Adrenal gland (tissue), 9 donors: ENCODE measurements at regions not wholly inside any gene's neighbourhood (a gene's known extent, or its start where the extent isn't known, plus 50 kb on each side); places are given as distances from the start of the nearest gene placed in this dataset.

Experiments used
- DNase-seq, 7 donors: peaks; one replicate each; pipeline ENCODE4 v3.0.0-alpha.2; 2019 to 2020
- H3K27ac ChIP-seq, 5 donors: fragments of 200-600 bp; sonication (generic) in 4 of 5; 1 replicate in 3 of 5; 2 replicates in 2 of 5; pipeline versions ENCODE4 v1.5.1 to v1.8.0; 2016 to 2020; ENCODE audit warnings: mild to moderate bottlenecking in 1 of 5
- H3K27me3 ChIP-seq: fragments of 200-600 bp; 2 replicates; pipeline ENCODE4 v1.8.0; 2021
- H3K36me3 ChIP-seq, 2 donors: fragments of 200-600 bp; replicated peaks in 1 of 2; 1 replicate in 1 of 2; 2 replicates in 1 of 2; pipeline versions ENCODE4 v1.5.1 to v1.8.0; 2018 to 2022
- H3K4me1 ChIP-seq, 2 donors: fragments of 200-600 bp; replicated peaks in 1 of 2; 1 replicate in 1 of 2; 2 replicates in 1 of 2; pipeline versions ENCODE4 v1.5.1 to v1.8.0; 2018 to 2021
- H3K4me3 ChIP-seq, 4 donors: fragments of 200-600 bp; sonication (generic) in 3 of 4; one replicate each; pipeline ENCODE4 v1.5.1; 2016 to 2018
- H3K9me3 ChIP-seq, 3 donors: fragments of 200-600 bp; sonication (generic) in 1 of 3; replicated peaks in 1 of 3; 1 replicate in 2 of 3; 2 replicates in 1 of 3; pipeline versions ENCODE4 v1.5.1 to v1.8.0; 2016 to 2021
- POLR2A ChIP-seq, 2 donors: fragments of 450-650 bp; IDR thresholded peaks; one replicate each; pipeline ENCODE4 v1.6.1; 2017; ENCODE audit warnings: antibody characterized with exemption in 2 of 2, mild to moderate bottlenecking in 2 of 2, moderate library complexity in 1 of 2
- WGBS, 4 donors: extraction: QIAGEN DNeasy Blood & Tissue Kit in 2 of 4; methylation state at CpG; one replicate each; pipeline versions ENCODE4 v1.1.5 to v1.1.7; 2013 to 2017; 5-methylcytosine and 5-hydroxymethylcytosine counted together
- intact Hi-C, 2 donors: fragments of 100-400 bp; cut with DNase I; formaldehyde crosslinking; loops; one replicate each; pipeline versions ENCODE4 v1.14.1 to v1.15.0; 2022 to 2023
- TF ChIP-seq, protein P1 (sequence below), 6 experiments: fragments of 450-650 bp in 4 of 6; fragments of 200-600 bp in 2 of 6; sonication (generic) in 1 of 6; IDR thresholded peaks; 1 replicate in 5 of 6; 2 replicates in 1 of 6; pipeline versions ENCODE4 v1.5.1 to v1.8.0; 2016 to 2021; ENCODE audit warnings: antibody characterized with exemption in 6 of 6, mild to moderate bottlenecking in 2 of 6, moderate library complexity in 1 of 6
- donor health status: healthy with polysubstance abuse.
- donor health status: Bipolar disorder and iron deficiency.
- donor health status: DM: yes; HTN: yes; CAD: no.
- donor health status: DM: no; HTN: no; CAD: no.
- donor health status: DM: no; HTN: no; CAD: no.

DNA sequence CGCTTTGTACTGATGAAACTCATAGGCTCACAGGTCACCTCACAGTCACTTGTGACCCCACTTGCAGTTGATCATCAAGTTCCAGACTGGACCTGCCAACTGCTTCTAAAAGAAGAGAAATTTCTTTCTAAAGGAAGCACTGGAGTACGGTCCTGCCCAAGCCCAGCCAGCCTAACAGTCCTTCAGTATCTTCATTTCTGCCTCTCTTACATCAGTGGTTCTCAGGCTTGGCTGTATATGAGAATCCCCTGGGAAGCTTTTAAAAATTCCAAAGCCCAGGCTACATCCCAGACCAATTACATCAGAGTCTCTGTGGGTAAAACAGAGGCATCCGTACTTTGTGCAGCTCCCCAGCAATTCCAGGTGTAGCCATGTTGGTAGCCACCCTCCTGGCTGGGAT is 282.1 kb downstream of the NFIB start:
- WGBS, 4 donors, result 85 to 90% (median 87%) methylated on average over 3 of the region's 3 CpGs
- Histone ChIP-seq H3K9me3 (no peaks in the 10 kb centered on the region), H3K27ac (peak overlapping the region in 1 of 5 donors; percentile 27), H3K4me3 (no peak overlapping the region), H3K27me3 (no peaks in the 10 kb centered on the region), H3K4me1 (no peaks in the 10 kb centered on the region), H3K36me3 (no peaks in the 10 kb centered on the region)
- no peak for TF ChIP-seq POLR2A (IDR thresholded peaks at IDR 0.05)
- TF ChIP-seq, protein P1, sequence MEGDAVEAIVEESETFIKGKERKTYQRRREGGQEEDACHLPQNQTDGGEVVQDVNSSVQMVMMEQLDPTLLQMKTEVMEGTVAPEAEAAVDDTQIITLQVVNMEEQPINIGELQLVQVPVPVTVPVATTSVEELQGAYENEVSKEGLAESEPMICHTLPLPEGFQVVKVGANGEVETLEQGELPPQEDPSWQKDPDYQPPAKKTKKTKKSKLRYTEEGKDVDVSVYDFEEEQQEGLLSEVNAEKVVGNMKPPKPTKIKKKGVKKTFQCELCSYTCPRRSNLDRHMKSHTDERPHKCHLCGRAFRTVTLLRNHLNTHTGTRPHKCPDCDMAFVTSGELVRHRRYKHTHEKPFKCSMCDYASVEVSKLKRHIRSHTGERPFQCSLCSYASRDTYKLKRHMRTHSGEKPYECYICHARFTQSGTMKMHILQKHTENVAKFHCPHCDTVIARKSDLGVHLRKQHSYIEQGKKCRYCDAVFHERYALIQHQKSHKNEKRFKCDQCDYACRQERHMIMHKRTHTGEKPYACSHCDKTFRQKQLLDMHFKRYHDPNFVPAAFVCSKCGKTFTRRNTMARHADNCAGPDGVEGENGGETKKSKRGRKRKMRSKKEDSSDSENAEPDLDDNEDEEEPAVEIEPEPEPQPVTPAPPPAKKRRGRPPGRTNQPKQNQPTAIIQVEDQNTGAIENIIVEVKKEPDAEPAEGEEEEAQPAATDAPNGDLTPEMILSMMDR (IDR thresholded peaks at IDR 0.05), result no peak
- intact Hi-C loops, result no loop called here
- no peak for DNase-seq

DNA sequence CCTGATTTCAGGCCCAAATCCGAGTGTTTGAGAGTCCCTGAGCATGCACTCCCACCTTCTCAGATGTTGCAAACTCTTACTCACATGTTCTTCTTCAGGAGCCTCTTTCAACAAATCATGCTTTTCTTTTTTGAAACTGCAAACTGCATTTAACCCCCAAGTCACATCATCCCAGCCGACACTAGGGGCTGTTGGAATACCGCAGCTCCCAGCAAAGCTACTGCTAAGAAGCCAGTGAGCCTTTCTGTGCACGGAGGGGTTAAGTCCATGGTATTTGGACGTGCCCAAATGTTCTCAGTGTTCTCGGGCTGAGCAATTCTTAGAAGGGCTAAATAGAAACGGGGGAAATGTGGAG is 282.9 kb downstream of the NFIB start:
- 62 to 69% (median 64%) methylated on average over 7 of the region's 7 CpGs for WGBS, 4 donors
- H3K27me3 ChIP-seq, result no peaks in the 10 kb centered on the region
- no peaks in the 10 kb centered on the region for H3K4me1 ChIP-seq
- no peaks in the 10 kb centered on the region for H3K36me3 ChIP-seq
- H3K27ac ChIP-seq, result peak overlapping the region in 3 of 5 donors; percentile 14 to 76 (median 52)
- H3K4me3 ChIP-seq, result no peak overlapping the region
- no peaks in the 10 kb centered on the region for H3K9me3 ChIP-seq
- TF ChIP-seq POLR2A (IDR thresholded peaks at IDR 0.05), result no peak
- TF ChIP-seq, protein P1 (IDR thresholded peaks at IDR 0.05), result no peak
- peak in 3 of 7 donors; percentile 1 to 16 (median 14) for DNase-seq
- intact Hi-C loops, result no loop called here

DNA sequence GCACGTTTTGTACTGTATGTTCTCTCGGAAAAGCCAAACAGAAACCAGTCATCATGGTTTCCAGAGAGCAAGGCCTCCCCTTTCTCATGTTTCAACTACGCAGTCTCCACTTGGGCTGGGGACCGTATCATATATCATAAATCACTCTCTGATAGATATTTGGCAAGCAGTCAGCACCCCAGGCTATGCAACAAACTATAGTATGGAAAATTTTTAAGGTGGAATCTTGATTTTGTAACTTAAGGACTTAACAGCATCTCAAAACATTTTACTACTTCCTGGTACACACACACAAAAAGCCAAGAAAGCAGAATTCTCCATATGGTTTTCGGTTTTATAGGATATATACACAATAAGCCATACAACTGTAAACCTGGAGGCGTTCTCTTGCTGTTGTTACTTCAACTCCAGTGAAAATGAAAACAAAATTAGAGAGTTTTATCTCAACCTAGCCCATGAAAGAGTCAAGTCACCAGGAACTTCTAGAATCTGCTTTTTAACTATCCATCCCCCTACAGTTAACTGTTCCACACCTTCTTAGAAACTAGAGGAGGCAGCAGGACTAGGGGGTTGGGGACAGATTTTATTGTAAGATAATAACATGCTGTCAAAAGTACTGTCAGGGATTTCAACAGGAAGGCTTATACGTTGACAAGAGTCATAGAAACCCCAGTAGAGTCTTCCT is 283.4 kb downstream of the NFIB start:
- Histone ChIP-seq H3K27me3 (no peaks in the 10 kb centered on the region), H3K9me3 (no peaks in the 10 kb centered on the region), H3K27ac (peak overlapping the region in 3 of 5 donors; percentile 14 to 76 (median 52)), H3K4me1 (no peaks in the 10 kb centered on the region), H3K36me3 (no peaks in the 10 kb centered on the region), H3K4me3 (peak overlapping the region in 1 of 4 donors; percentile 44)
- no peak for TF ChIP-seq POLR2A (IDR thresholded peaks at IDR 0.05)
- TF ChIP-seq, protein P1 (IDR thresholded peaks at IDR 0.05), result no peak
- 37 to 49% (median 45%) methylated on average over 7 of the region's 7 CpGs for whole genome bisulfite sequencing, 4 donors
- intact Hi-C loops, result no loop called here
- DNase-seq, result peak in 4 of 7 donors; percentile 13 to 57 (median 32)

DNA sequence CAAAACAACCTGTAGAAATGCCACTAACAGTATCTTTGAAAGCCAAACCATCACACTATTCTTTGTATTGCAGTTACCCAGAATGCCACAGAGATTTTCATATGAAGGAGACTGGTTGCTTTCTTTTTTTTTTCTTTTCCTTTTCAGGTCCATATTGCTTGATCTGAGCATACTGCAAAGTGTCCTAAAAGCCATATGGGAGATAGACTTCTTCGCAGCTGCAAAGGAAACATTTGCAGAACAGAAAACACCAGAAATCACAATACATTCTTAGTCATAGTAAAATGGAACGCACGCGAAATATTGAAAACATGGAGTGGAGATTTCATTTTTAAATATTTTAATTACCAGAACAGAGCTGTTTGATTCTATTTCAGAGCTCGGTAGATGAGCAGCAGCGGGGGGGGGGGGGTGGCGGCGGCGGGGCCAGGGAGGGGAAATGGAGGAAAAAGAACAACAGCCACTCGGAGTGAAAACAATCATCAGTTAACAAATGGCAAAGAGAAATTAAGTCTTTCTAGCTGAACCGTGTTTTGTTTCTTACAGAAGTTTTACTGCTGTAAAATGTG is 284.1 kb downstream of the NFIB start:
- H3K27me3 ChIP-seq, result no peaks in the 10 kb centered on the region
- H3K9me3 ChIP-seq, result no peaks in the 10 kb centered on the region

More for the DNA sequence above, 284.1 kb downstream of the NFIB start:
- intact Hi-C loops, result no loop called here
- no peak for DNase-seq
- H3K36me3 ChIP-seq, result no peaks in the 10 kb centered on the region
- H3K4me1 ChIP-seq, result no peaks in the 10 kb centered on the region
- WGBS, 4 donors, result 30 to 40% (median 36%) methylated on average over 11 of the region's 11 CpGs
- peak overlapping the region in 3 of 5 donors; percentile 14 to 76 (median 52) for H3K27ac ChIP-seq
- H3K4me3 ChIP-seq, result peak overlapping the region in 1 of 4 donors; percentile 44
- no peak for TF ChIP-seq POLR2A (IDR thresholded peaks at IDR 0.05)
- TF ChIP-seq, protein P1 (IDR thresholded peaks at IDR 0.05), result no peak
